GM21447 (cell line): ENCODE measurements at regions not wholly inside any gene's neighbourhood (a gene's known extent, or its start where the extent isn't known, plus 50 kb on each side); places are given as distances from the start of the nearest gene placed in this dataset.

ENCODE experiments used
- ATAC-seq: cut with Tn5 transposase; IDR thresholded peaks from one replicate; pipeline ENCODE4 v1.9.1; 2021; ENCODE audit not compliant: unreplicated experiment

- no peak for ATAC-seq
Observed at GRCh38 chr12:58131986-58132755, 190.8 kb downstream of the ATP23 start.

- ATAC-seq = no peak
Observed at GRCh38 chr12:58138424-58138823, 197.1 kb downstream of the ATP23 start.

GRCh38 chr12:58139894-58140293 is 198.5 kb downstream of the ATP23 start:
- ATAC-seq = no peak

- no peak for ATAC-seq
Observed at GRCh38 chr12:58140395-58140794, 199.0 kb downstream of the ATP23 start.

GRCh38 chr12:58142991-58143390 is 201.6 kb downstream of the ATP23 start:
- ATAC-seq = no peak

- ATAC-seq = no peak
Observed at GRCh38 chr12:58143498-58143995, 202.2 kb downstream of the ATP23 start.

- no peak for ATAC-seq
Observed at GRCh38 chr12:58148405-58148804, 207.0 kb downstream of the ATP23 start.

GRCh38 chr12:58148976-58149375 is 207.6 kb downstream of the ATP23 start:
- ATAC-seq = no peak

GRCh38 chr12:58154359-58154758 is 213.0 kb downstream of the ATP23 start:
- no peak for ATAC-seq

- ATAC-seq = no peak
Observed at GRCh38 chr12:58156697-58157096, 215.3 kb downstream of the ATP23 start.

GRCh38 chr12:58159941-58160340 is 218.6 kb downstream of the ATP23 start:
- no peak for ATAC-seq

GRCh38 chr12:58161773-58162172 is 220.4 kb downstream of the ATP23 start:
- ATAC-seq = no peak

- no peak for ATAC-seq
Observed at GRCh38 chr12:58163021-58163420, 221.7 kb downstream of the ATP23 start.

- ATAC-seq = no peak
Observed at GRCh38 chr12:58166643-58167042, 225.3 kb downstream of the ATP23 start.

GRCh38 chr12:58167622-58168021 is 226.3 kb downstream of the ATP23 start:
- no peak for ATAC-seq

- ATAC-seq = no peak
Observed at GRCh38 chr12:58169826-58170225, 228.5 kb downstream of the ATP23 start.

- ATAC-seq = no peak
Observed at GRCh38 chr12:58171914-58172313, 230.5 kb downstream of the ATP23 start.

GRCh38 chr12:58172433-58173073 is 231.2 kb downstream of the ATP23 start:
- no peak for ATAC-seq

GRCh38 chr12:58174316-58174715 is 232.9 kb downstream of the ATP23 start:
- no peak for ATAC-seq

- no peak for ATAC-seq
Observed at GRCh38 chr12:58176296-58176869, 235.0 kb downstream of the ATP23 start.

- ATAC-seq = no peak
Observed at GRCh38 chr12:58177366-58177765, 236.0 kb downstream of the ATP23 start.

GRCh38 chr12:58184212-58184611 is 242.8 kb downstream of the ATP23 start:
- no peak for ATAC-seq
